ENCODE measurements at regions not wholly inside any gene's neighbourhood (a gene's known extent, or its start where the extent isn't known, plus 50 kb on each side); places are given as distances from the start of the nearest gene placed in this dataset.

DNA sequence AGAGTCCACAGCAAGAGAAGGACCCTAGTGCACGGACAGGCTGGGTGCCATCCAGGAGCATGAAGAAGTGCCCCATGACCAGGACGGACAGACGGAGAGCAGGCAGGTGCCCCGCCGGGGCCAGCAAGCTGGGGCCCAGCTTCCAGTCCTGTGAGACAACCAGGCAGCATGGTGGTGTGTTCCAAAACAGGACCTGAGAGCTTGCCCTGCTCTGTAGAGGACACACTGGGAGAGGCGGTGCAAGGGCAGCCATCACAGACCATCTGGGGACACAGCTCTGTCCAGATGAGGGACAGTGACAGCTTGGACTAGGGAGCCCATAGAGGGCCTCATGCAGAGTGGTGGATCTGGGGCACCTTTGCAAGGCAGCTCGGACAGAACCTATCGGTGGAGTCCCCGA is 279.8 kb downstream of the EIPR1 start:
- TF ChIP-seq CTCF (IDR thresholded peaks at IDR 0.05) (no peak), POLR2A (IDR thresholded peaks at IDR 0.05) (no peak)

Measured in body of pancreas (tissue), 4 donors.